ENCODE measurements at regions not wholly inside any gene's neighbourhood (a gene's known extent, or its start where the extent isn't known, plus 50 kb on each side); places are given as distances from the start of the nearest gene placed in this dataset.

GRCh38 chr3:168611826-168612225 lies 516.1 kb upstream of the GOLIM4 start:
- Histone ChIP-seq H3K9me3 (ENCODE audit: control insufficient read depth, low read length) (no peaks in the 10 kb centered on the region), H3K36me3 (ENCODE audit: control insufficient read depth, insufficient read depth, low read length) (no peaks in the 10 kb centered on the region), H3K27ac (ENCODE audit: low read depth, low read length, severe bottlenecking) (no peak overlapping the region), H3K4me1 (ENCODE audit: control insufficient read depth, insufficient read depth, low read length, poor library complexity, severe bottlenecking) (no peaks in the 10 kb centered on the region), H3K4me3 (ENCODE audit: extremely low read depth, insufficient read depth, low read length, poor library complexity, severe bottlenecking) (no peak overlapping the region)
- 80% methylated on average over 1 of the region's 1 CpG; no CpG with 5 or more reads in 1 of the 2 experiments for WGBS, 2 experiments (ENCODE audit: insufficient coverage in 2 of 2)

DNA sequence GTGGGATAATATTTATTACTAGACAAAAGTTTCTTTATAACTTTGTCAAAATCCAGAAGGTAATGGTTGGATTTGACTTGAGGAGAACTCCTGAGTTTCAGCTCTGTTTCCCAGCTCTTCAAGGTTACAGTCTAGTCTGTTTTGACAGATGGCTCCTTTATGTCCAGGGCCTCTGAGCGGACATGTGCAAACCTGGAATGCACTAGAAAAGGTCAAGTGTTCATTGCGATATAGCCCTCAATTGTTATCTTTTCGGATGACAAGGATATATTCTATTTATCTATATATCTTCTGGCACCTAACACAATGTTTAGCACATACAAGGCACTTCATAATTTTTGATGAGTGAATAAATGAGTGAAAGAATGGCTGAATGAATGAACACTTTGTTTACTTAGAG lies 513.2 kb upstream of the GOLIM4 start:
- 89 to 100% methylated on average over 1 of the region's 3 CpGs for WGBS, 2 experiments (ENCODE audit: insufficient coverage in 2 of 2)
- Histone ChIP-seq H3K9me3 (ENCODE audit: control insufficient read depth, low read length) (no peaks in the 10 kb centered on the region), H3K4me1 (ENCODE audit: control insufficient read depth, insufficient read depth, low read length, poor library complexity, severe bottlenecking) (no peaks in the 10 kb centered on the region), H3K27ac (ENCODE audit: low read depth, low read length, severe bottlenecking) (no peak overlapping the region), H3K36me3 (ENCODE audit: control insufficient read depth, insufficient read depth, low read length) (no peaks in the 10 kb centered on the region), H3K4me3 (ENCODE audit: extremely low read depth, insufficient read depth, low read length, poor library complexity, severe bottlenecking) (no peak overlapping the region)

DNA sequence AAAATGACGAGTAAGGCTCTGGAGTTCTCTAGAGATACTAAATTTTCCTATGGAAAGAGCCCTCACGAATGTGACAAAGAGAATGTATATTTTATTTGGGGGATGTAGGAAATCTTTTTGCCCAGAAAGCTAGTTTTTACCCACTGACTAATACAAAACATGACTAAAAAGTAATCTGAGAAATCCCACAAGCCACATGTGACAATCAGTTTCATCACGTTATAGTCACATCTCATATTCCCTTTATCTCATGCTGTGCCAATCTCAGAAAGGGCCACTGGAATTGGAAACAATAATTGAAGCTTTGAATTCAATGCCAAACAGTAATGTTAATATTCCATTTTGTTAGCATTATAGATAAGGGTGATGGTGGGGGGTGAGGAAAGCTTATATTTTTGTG lies 509.0 kb upstream of the GOLIM4 start:
- 100% methylated on average over 1 of the region's 3 CpGs for WGBS, 2 experiments (ENCODE audit: insufficient coverage in 2 of 2)
- Histone ChIP-seq H3K4me1 (ENCODE audit: control insufficient read depth, insufficient read depth, low read length, poor library complexity, severe bottlenecking) (no peaks in the 10 kb centered on the region), H3K27ac (ENCODE audit: low read depth, low read length, severe bottlenecking) (no peak overlapping the region), H3K4me3 (ENCODE audit: extremely low read depth, insufficient read depth, low read length, poor library complexity, severe bottlenecking) (no peak overlapping the region), H3K36me3 (ENCODE audit: control insufficient read depth, insufficient read depth, low read length) (no peaks in the 10 kb centered on the region), H3K9me3 (ENCODE audit: control insufficient read depth, low read length) (no peaks in the 10 kb centered on the region)

DNA sequence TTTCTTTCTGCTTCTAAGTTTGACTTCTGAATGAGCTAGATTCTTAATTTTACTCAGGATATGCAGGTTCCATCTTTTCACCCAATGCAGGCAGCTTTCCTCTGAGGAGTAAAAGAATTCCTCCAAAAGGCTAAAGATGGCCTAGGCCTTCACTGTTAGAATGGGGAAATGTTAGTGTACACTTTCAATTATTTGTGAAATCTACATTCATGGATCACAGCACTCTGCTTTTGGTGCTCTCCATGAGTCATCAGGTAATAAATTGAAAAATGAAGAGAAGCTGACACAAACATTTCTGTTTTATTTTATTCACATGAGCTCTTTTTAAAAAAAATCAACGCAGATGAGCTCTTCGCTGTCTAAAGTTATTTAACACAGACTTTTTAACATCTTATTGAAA lies 502.5 kb upstream of the GOLIM4 start:
- H3K27ac ChIP-seq (ENCODE audit: low read depth, low read length, severe bottlenecking), result no peak overlapping the region
- no peaks in the 10 kb centered on the region for H3K36me3 ChIP-seq (ENCODE audit: control insufficient read depth, insufficient read depth, low read length)
- H3K4me1 ChIP-seq (ENCODE audit: control insufficient read depth, insufficient read depth, low read length, poor library complexity, severe bottlenecking), result no peaks in the 10 kb centered on the region
- H3K4me3 ChIP-seq (ENCODE audit: extremely low read depth, insufficient read depth, low read length, poor library complexity, severe bottlenecking), result no peak overlapping the region
- WGBS, 2 experiments (ENCODE audit: insufficient coverage in 2 of 2), result no CpG with 5 or more reads among the region's 2 CpGs
- H3K9me3 ChIP-seq (ENCODE audit: control insufficient read depth, low read length), result no peaks in the 10 kb centered on the region

- no CpG with 5 or more reads among the region's 1 CpG for WGBS, 2 experiments (ENCODE audit: insufficient coverage in 2 of 2)
- Histone ChIP-seq H3K4me1 (ENCODE audit: control insufficient read depth, insufficient read depth, low read length, poor library complexity, severe bottlenecking) (no peaks in the 10 kb centered on the region), H3K9me3 (ENCODE audit: control insufficient read depth, low read length) (no peaks in the 10 kb centered on the region), H3K27ac (ENCODE audit: low read depth, low read length, severe bottlenecking) (no peak overlapping the region), H3K4me3 (ENCODE audit: extremely low read depth, insufficient read depth, low read length, poor library complexity, severe bottlenecking) (no peak overlapping the region), H3K36me3 (ENCODE audit: control insufficient read depth, insufficient read depth, low read length) (no peaks in the 10 kb centered on the region)
Observed at GRCh38 chr3:168596175-168596823, 500.6 kb upstream of the GOLIM4 start.

DNA sequence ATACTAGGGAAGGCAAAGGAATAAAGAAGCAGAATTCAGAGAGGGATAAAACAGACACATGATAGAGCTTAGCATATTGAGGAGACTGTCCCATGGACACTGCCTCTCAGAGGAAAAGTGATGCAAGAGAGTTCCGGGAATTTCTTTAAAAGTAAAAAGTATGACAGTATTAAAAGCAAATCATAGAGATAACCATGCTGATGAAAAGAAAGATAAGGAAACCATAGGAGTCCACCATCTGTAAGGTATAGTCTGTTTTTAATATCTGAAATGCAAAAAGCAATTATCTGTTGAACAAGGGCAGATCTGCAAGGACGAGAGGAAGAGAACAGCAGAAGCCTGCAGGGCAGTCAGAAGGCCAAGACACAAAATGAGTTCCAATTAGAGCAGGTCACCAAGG lies 495.9 kb upstream of the GOLIM4 start:
- no peak overlapping the region for H3K4me3 ChIP-seq (ENCODE audit: extremely low read depth, insufficient read depth, low read length, poor library complexity, severe bottlenecking)
- no peaks in the 10 kb centered on the region for H3K4me1 ChIP-seq (ENCODE audit: control insufficient read depth, insufficient read depth, low read length, poor library complexity, severe bottlenecking)
- H3K9me3 ChIP-seq (ENCODE audit: control insufficient read depth, low read length), result no peaks in the 10 kb centered on the region
- no peaks in the 10 kb centered on the region for H3K36me3 ChIP-seq (ENCODE audit: control insufficient read depth, insufficient read depth, low read length)
- 89% methylated on average over 1 of the region's 2 CpGs; no CpG with 5 or more reads in 1 of the 2 experiments for WGBS, 2 experiments (ENCODE audit: insufficient coverage in 2 of 2)
- H3K27ac ChIP-seq (ENCODE audit: low read depth, low read length, severe bottlenecking), result no peak overlapping the region

- H3K4me3 ChIP-seq (ENCODE audit: extremely low read depth, insufficient read depth, low read length, poor library complexity, severe bottlenecking), result no peak overlapping the region
- H3K4me1 ChIP-seq (ENCODE audit: control insufficient read depth, insufficient read depth, low read length, poor library complexity, severe bottlenecking), result no peaks in the 10 kb centered on the region
- no peak overlapping the region for H3K27ac ChIP-seq (ENCODE audit: low read depth, low read length, severe bottlenecking)
- H3K36me3 ChIP-seq (ENCODE audit: control insufficient read depth, insufficient read depth, low read length), result no peaks in the 10 kb centered on the region
- H3K9me3 ChIP-seq (ENCODE audit: control insufficient read depth, low read length), result no peaks in the 10 kb centered on the region
- 100% methylated on average over 1 to 2 of the region's 3 CpGs for WGBS, 2 experiments (ENCODE audit: insufficient coverage in 2 of 2)
Observed at GRCh38 chr3:168589376-168589775, 493.7 kb upstream of the GOLIM4 start.

DNA sequence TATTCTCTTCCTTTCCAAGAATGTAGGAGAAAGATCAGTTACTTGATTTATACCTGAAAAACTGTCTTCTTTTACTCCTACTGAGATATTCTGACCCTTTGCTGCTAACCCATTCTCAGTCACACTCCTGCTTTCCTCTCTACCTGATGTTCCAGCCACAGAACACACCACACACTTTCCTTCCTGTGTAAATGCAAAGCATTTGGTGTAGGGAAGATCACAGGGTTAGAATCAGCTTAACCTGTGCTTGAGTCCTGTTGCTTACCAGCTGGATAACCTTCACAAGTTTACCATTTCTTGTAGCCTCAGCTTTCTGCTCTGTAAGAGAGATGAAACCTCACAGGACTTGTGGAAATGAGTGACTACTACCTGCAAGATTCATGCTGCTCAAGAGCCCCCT lies 489.8 kb upstream of the GOLIM4 start:
- Histone ChIP-seq H3K4me1 (ENCODE audit: control insufficient read depth, insufficient read depth, low read length, poor library complexity, severe bottlenecking) (no peaks in the 10 kb centered on the region), H3K36me3 (ENCODE audit: control insufficient read depth, insufficient read depth, low read length) (no peaks in the 10 kb centered on the region), H3K4me3 (ENCODE audit: extremely low read depth, insufficient read depth, low read length, poor library complexity, severe bottlenecking) (no peak overlapping the region), H3K9me3 (ENCODE audit: control insufficient read depth, low read length) (no peaks in the 10 kb centered on the region), H3K27ac (ENCODE audit: low read depth, low read length, severe bottlenecking) (no peak overlapping the region)

DNA sequence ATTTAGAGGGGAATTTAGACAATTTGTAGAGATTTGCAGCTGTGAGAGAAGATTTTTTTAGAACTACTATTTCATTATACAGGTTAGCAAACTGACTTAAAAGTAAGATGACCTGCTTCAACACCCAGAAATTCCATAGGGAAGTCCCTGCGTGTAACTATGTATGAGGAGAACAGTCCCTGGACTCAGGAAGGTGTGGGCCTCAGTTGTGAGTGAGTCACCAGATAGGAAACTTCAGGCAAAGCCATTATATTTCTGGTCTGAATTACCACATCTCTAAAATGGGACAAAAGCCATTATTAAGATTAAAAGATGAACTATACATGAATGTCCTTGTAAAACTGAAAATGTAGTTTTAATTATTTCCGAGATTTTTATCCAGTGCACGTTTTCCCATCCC lies 488.3 kb upstream of the GOLIM4 start:
- Histone ChIP-seq H3K36me3 (ENCODE audit: control insufficient read depth, insufficient read depth, low read length) (no peaks in the 10 kb centered on the region), H3K27ac (ENCODE audit: low read depth, low read length, severe bottlenecking) (no peak overlapping the region), H3K9me3 (ENCODE audit: control insufficient read depth, low read length) (no peaks in the 10 kb centered on the region), H3K4me1 (ENCODE audit: control insufficient read depth, insufficient read depth, low read length, poor library complexity, severe bottlenecking) (no peaks in the 10 kb centered on the region), H3K4me3 (ENCODE audit: extremely low read depth, insufficient read depth, low read length, poor library complexity, severe bottlenecking) (no peak overlapping the region)
- no CpG with 5 or more reads among the region's 3 CpGs for WGBS, 2 experiments (ENCODE audit: insufficient coverage in 2 of 2)

DNA sequence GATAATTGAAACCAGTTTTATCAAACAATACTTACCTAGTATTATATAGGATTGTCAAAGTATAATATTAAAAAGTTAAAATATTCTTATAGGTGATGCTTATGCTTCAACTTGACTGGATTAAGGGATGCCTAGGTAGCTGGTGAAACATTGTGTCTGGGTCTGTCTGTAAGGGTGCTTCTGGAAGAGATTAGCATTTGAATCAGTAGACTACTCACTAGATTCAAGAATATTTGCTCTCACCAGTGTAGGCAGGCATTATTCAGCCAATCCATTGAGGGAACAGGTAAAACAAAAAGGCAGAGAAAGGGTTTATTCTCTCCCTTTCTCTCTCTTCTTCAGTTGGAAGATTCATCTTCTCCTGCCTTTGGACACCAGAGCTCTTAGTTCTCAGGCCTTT lies 486.8 kb upstream of the GOLIM4 start:
- Histone ChIP-seq H3K9me3 (ENCODE audit: control insufficient read depth, low read length) (no peaks in the 10 kb centered on the region), H3K4me3 (ENCODE audit: extremely low read depth, insufficient read depth, low read length, poor library complexity, severe bottlenecking) (no peak overlapping the region), H3K36me3 (ENCODE audit: control insufficient read depth, insufficient read depth, low read length) (no peaks in the 10 kb centered on the region), H3K27ac (ENCODE audit: low read depth, low read length, severe bottlenecking) (no peak overlapping the region), H3K4me1 (ENCODE audit: control insufficient read depth, insufficient read depth, low read length, poor library complexity, severe bottlenecking) (no peaks in the 10 kb centered on the region)

- H3K36me3 ChIP-seq (ENCODE audit: control insufficient read depth, insufficient read depth, low read length), result no peaks in the 10 kb centered on the region
- no peaks in the 10 kb centered on the region for H3K9me3 ChIP-seq (ENCODE audit: control insufficient read depth, low read length)
- WGBS, 2 experiments (ENCODE audit: insufficient coverage in 2 of 2), result 54 to 86% methylated on average over 1 to 2 of the region's 2 CpGs
- H3K4me3 ChIP-seq (ENCODE audit: extremely low read depth, insufficient read depth, low read length, poor library complexity, severe bottlenecking), result no peak overlapping the region
- no peak overlapping the region for H3K27ac ChIP-seq (ENCODE audit: low read depth, low read length, severe bottlenecking)
- H3K4me1 ChIP-seq (ENCODE audit: control insufficient read depth, insufficient read depth, low read length, poor library complexity, severe bottlenecking), result no peaks in the 10 kb centered on the region
Observed at GRCh38 chr3:168581771-168582225, 486.1 kb upstream of the GOLIM4 start.

Data from mesodermal cell (in vitro differentiated cells).